ENCODE measurements at regions not wholly inside any gene's neighbourhood (a gene's known extent, or its start where the extent isn't known, plus 50 kb on each side); places are given as distances from the start of the nearest gene placed in this dataset.

GRCh38 chr7:108723381-108723814 is 153.7 kb downstream of the DNAJB9 start:
- DNase-seq (ENCODE audit: low spot score): no peak
- no peak for TF ChIP-seq CTCF (IDR thresholded peaks at IDR 0.05)
- ATAC-seq (ENCODE audit: low FRiP score): no peak

- ATAC-seq (ENCODE audit: low FRiP score): no peak
- TF ChIP-seq CTCF (IDR thresholded peaks at IDR 0.05): no peak
Measured at GRCh38 chr7:108724251-108725100, 154.8 kb downstream of the DNAJB9 start.

GRCh38 chr7:108735814-108736213 is 166.1 kb downstream of the DNAJB9 start:
- ATAC-seq (ENCODE audit: low FRiP score) (no peak), DNase-seq (ENCODE audit: low spot score) (no peak)
- no peak for TF ChIP-seq CTCF (IDR thresholded peaks at IDR 0.05)

More at GRCh38 chr7:108724251-108725100, 154.8 kb downstream of the DNAJB9 start:
- DNase-seq (ENCODE audit: low spot score): no peak

- ATAC-seq (ENCODE audit: low FRiP score) (no peak), DNase-seq (ENCODE audit: low spot score) (no peak)
- no peak for TF ChIP-seq CTCF (IDR thresholded peaks at IDR 0.05)
Measured at GRCh38 chr7:108736221-108736891, 166.7 kb downstream of the DNAJB9 start.

GRCh38 chr7:108770981-108771745 is 201.5 kb downstream of the DNAJB9 start:
- no peak for TF ChIP-seq CTCF (IDR thresholded peaks at IDR 0.05)
- ATAC-seq (ENCODE audit: low FRiP score): no peak
- DNase-seq (ENCODE audit: low spot score): no peak

GRCh38 chr7:108771853-108772252 is 202.2 kb downstream of the DNAJB9 start:
- no peak for ATAC-seq (ENCODE audit: low FRiP score)
- TF ChIP-seq CTCF (IDR thresholded peaks at IDR 0.05): no peak
- no peak for DNase-seq (ENCODE audit: low spot score)
